Ectodermal cell (in vitro differentiated cells): ENCODE measurements at regions not wholly inside any gene's neighbourhood (a gene's known extent, or its start where the extent isn't known, plus 50 kb on each side); places are given as distances from the start of the nearest gene placed in this dataset.
"Not testable (repeated sequence)": the region's sequence is repeated elsewhere in the genome, so short reads cannot be mapped to it uniquely, and the experiment has no call there.

Experiments used
- H3K27ac ChIP-seq: 2 replicates; pipeline ENCODE4 v1.7.0; 2013; ENCODE audit warnings: mild to moderate bottlenecking, low read depth, low read length; ENCODE audit not compliant: insufficient read depth, poor library complexity, severe bottlenecking
- H3K27me3 ChIP-seq: 2 replicates; pipeline ENCODE4 v1.7.0; 2013; ENCODE audit warnings: mild to moderate bottlenecking, low read length; ENCODE audit not compliant: insufficient read depth, control insufficient read depth, poor library complexity, severe bottlenecking
- H3K36me3 ChIP-seq: one replicate; pipeline ENCODE4 v1.7.0; 2013; ENCODE audit warnings: low read length; ENCODE audit not compliant: control insufficient read depth, insufficient read depth
- H3K4me1 ChIP-seq: one replicate; pipeline ENCODE4 v1.7.0; 2013; ENCODE audit warnings: low read length; ENCODE audit not compliant: control insufficient read depth, insufficient read depth
- H3K4me3 ChIP-seq: 2 replicates; pipeline ENCODE4 v1.7.0; 2013; ENCODE audit warnings: low read depth, low read length, control low read depth; ENCODE audit not compliant: insufficient read depth
- H3K9me3 ChIP-seq: 2 replicates; pipeline ENCODE4 v1.7.0; 2013; ENCODE audit warnings: mild to moderate bottlenecking, low read length, moderate library complexity; ENCODE audit not compliant: control insufficient read depth
- WGBS, 2 experiments: methylation state at CpG; one replicate each; pipeline ENCODE4 v1.1.7; 2013; ENCODE audit warnings: missing lambda C conversion rate in 2 of 2; 5-methylcytosine and 5-hydroxymethylcytosine counted together

- 94% methylated on average over 32 of the region's 32 CpGs for WGBS, 2 experiments
- H3K4me1 ChIP-seq, H3K27me3 ChIP-seq, H3K36me3 ChIP-seq, H3K9me3 ChIP-seq, H3K4me3 ChIP-seq, H3K27ac ChIP-seq: not testable (repeated sequence)
These were observed 611.7 kb upstream of the TBL1XR1 start for GRCh38 chr3:177808928-177809478.

DNA sequence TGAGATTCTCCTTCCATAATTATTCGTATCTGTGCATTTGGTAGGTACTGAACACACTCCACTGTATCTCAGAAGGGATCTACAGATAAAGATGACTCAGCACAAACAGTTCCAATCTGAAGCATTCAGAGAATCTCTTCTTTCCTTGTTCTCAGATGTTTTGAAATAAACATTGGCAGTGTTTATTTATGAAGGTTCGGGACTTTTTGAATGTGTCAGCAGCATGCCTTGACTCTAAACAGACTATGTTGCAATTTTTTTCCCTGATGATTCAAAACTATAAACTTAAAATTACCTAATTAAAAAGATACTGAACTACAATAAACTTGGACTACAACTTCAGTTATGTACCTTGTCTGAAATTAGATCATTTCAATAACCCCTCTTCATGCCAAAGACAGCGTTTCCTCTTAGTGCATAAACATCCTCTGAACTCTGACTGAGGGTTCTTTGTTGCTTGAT lies 612.9 kb upstream of the TBL1XR1 start:
- Histone ChIP-seq H3K9me3 (no peaks in the 10 kb centered on the region), H3K4me3 (no peak overlapping the region), H3K27me3 (no peaks in the 10 kb centered on the region), H3K4me1 (no peaks in the 10 kb centered on the region), H3K36me3 (no peaks in the 10 kb centered on the region), H3K27ac (no peak overlapping the region)
- whole genome bisulfite sequencing, 2 experiments = 80 to 91% methylated on average over 3 of the region's 3 CpGs

- Histone ChIP-seq H3K27ac (no peak overlapping the region), H3K36me3 (no peaks in the 10 kb centered on the region), H3K4me1 (no peaks in the 10 kb centered on the region), H3K9me3 (no peaks in the 10 kb centered on the region), H3K27me3 (no peaks in the 10 kb centered on the region), H3K4me3 (no peak overlapping the region)
- WGBS, 2 experiments = 100% methylated on average over 1 of the region's 3 CpGs
These were observed 613.8 kb upstream of the TBL1XR1 start for GRCh38 chr3:177811112-177811511.

GRCh38 chr3:177811835-177812234 lies 614.6 kb upstream of the TBL1XR1 start:
- Histone ChIP-seq H3K4me3 (no peak overlapping the region), H3K4me1 (no peaks in the 10 kb centered on the region), H3K36me3 (no peaks in the 10 kb centered on the region), H3K27me3 (no peaks in the 10 kb centered on the region), H3K9me3 (no peaks in the 10 kb centered on the region), H3K27ac (no peak overlapping the region)
- 89 to 100% methylated on average over 1 of the region's 1 CpG for WGBS, 2 experiments

GRCh38 chr3:177812492-177812891 lies 615.2 kb upstream of the TBL1XR1 start:
- Histone ChIP-seq H3K36me3 (no peaks in the 10 kb centered on the region), H3K9me3 (no peaks in the 10 kb centered on the region), H3K27me3 (no peaks in the 10 kb centered on the region), H3K4me3 (no peak overlapping the region), H3K27ac (no peak overlapping the region), H3K4me1 (no peaks in the 10 kb centered on the region)
- WGBS, 2 experiments = 93 to 94% methylated on average over 5 of the region's 5 CpGs

DNA sequence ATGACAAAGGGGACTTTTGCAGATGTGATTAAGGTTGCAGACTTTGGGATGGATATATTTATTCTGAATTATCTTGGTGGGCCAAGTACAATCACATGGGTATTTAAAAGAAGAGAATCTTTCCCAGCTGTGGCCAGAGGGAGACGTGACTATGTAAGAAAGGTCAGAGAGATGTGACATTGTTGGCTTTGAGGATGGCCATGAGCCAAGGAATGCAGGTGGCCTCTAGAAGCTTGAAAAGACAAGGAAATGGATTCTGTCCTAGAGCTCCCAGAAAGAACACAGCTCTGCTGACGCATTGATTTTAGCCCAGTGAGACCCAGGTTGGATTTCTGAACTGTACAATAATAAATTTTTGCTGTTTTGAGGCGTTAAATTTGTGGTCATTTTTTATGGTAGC lies 616.0 kb upstream of the TBL1XR1 start:
- WGBS, 2 experiments = 91 to 94% methylated on average over 3 of the region's 3 CpGs
- H3K9me3 ChIP-seq = no peaks in the 10 kb centered on the region
- no peaks in the 10 kb centered on the region for H3K36me3 ChIP-seq
- no peaks in the 10 kb centered on the region for H3K4me1 ChIP-seq
- no peak overlapping the region for H3K27ac ChIP-seq
- no peaks in the 10 kb centered on the region for H3K27me3 ChIP-seq
- no peak overlapping the region for H3K4me3 ChIP-seq

DNA sequence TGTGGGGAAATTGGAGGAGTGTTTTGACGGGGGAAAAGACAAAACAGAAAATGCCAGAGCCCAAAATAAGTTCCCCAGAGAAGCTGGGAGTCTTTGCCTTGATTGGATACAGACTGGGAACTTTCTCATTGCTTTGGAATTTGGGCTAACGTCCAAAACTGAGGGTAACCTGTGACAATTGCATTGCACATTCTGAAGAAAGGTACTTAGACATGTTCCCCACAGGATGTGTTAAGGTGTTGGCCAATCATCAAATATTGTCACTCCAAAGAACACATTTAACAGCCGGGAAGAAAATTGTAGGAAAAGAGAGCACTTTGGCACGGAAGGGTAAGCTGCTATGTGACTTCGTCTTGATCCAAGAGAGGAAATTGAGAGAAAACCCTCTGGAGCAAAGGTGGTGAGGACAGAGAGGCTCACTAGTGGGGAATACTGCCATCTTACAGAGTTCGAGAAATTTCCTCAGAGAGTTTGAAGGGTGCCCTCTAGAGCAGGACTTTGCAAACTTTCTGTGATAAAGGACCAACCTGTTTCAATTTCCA lies 619.5 kb upstream of the TBL1XR1 start:
- no peaks in the 10 kb centered on the region for H3K4me1 ChIP-seq
- WGBS, 2 experiments = 87 to 94% methylated on average over 6 of the region's 6 CpGs
- no peaks in the 10 kb centered on the region for H3K27me3 ChIP-seq
- no peaks in the 10 kb centered on the region for H3K36me3 ChIP-seq
- H3K27ac ChIP-seq = no peak overlapping the region
- no peak overlapping the region for H3K4me3 ChIP-seq
- no peaks in the 10 kb centered on the region for H3K9me3 ChIP-seq

- no peaks in the 10 kb centered on the region for H3K36me3 ChIP-seq
- H3K4me3 ChIP-seq = no peak overlapping the region
- H3K27ac ChIP-seq = no peak overlapping the region
- H3K27me3 ChIP-seq = no peaks in the 10 kb centered on the region
- H3K9me3 ChIP-seq = no peaks in the 10 kb centered on the region
- 52 to 61% methylated on average over 2 of the region's 2 CpGs for WGBS, 2 experiments
- H3K4me1 ChIP-seq = no peaks in the 10 kb centered on the region
These were observed 620.5 kb upstream of the TBL1XR1 start for GRCh38 chr3:177817751-177818150.

DNA sequence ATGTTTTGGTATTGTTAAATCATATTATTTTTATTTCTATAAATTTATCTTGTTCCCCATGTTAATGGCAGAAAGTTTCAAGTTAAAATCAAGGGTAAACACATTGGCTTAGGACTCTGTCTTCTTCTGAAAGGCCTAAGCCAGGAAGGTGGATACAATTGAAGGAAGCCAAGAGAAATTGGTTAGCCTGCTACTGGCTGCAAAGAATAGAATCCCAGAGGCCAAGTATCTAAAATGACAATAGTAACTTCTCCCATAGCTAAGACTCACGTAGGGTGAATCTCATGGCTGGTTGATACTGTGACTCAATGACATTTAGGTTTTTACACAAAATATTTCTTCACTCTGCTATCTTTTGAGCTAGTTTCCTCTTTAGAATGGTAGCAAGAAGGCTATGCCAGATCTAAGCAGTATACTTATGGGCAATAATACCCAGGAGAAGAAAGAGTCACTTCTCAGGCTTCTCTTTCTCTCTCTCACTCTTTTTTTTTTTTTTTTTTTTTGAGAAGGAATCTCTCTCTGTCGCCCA lies 621.5 kb upstream of the TBL1XR1 start:
- H3K9me3 ChIP-seq = no peaks in the 10 kb centered on the region
- no peaks in the 10 kb centered on the region for H3K36me3 ChIP-seq
- H3K27ac ChIP-seq = no peak overlapping the region
- no peak overlapping the region for H3K4me3 ChIP-seq
- 86 to 94% methylated on average over 1 to 2 of the region's 2 CpGs for WGBS, 2 experiments
- no peaks in the 10 kb centered on the region for H3K4me1 ChIP-seq
- no peaks in the 10 kb centered on the region for H3K27me3 ChIP-seq

DNA sequence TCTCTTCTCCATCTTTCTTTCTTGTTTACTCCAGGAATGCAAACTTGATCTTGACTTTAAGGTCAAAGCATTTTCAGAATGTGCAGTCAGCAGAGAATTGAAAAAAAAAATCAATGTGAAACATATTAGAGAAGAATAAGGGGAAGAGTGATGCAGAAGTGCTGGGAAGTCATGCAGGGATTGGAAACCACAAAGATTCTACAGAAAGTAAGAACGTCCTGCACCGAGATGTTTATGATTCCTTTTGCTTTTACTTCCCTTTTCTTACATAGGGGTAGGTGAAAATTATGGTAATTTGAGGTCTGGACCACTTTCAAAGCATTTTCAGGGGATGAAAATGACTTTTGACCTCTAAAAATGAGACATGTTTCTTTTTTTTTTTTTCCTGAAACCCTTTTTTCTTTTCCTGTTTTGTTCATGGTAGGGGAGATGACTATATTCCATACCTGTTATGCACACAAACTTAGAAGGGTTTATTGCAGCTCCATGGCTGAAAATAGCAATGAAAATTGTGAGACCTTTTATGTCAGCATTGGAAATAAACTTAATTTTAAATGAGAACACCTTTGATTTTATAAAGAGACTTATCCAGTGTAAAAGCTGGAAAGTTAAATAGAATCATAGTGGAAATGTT lies 623.5 kb upstream of the TBL1XR1 start:
- 93 to 98% methylated on average over 2 of the region's 2 CpGs for WGBS, 2 experiments

More for the DNA sequence above, 623.5 kb upstream of the TBL1XR1 start:
- Histone ChIP-seq H3K27me3 (no peaks in the 10 kb centered on the region), H3K27ac (no peak overlapping the region), H3K4me3 (no peak overlapping the region), H3K36me3 (no peaks in the 10 kb centered on the region), H3K9me3 (no peaks in the 10 kb centered on the region), H3K4me1 (peaks cover 9% of the 10 kb centered on the region)
